Caki2 (cell line): ENCODE measurements at regions not wholly inside any gene's neighbourhood (a gene's known extent, or its start where the extent isn't known, plus 50 kb on each side); places are given as distances from the start of the nearest gene placed in this dataset.
"Not testable (repeated sequence)": the region's sequence is repeated elsewhere in the genome, so short reads cannot be mapped to it uniquely, and the experiment has no call there.

Experiments used
- DNase-seq: peaks from one replicate; pipeline ENCODE4 v3.0.0-alpha.2; 2015; ENCODE audit warnings: low read depth
- in situ Hi-C: cut with HindIII; loops from 2 replicates; pipeline ENCODE4 v1.10.0; 2016; ENCODE audit warnings: low sequenced_read_pairs, low pct_unique_long_range_greater_than_20kb, mixed read lengths

DNA sequence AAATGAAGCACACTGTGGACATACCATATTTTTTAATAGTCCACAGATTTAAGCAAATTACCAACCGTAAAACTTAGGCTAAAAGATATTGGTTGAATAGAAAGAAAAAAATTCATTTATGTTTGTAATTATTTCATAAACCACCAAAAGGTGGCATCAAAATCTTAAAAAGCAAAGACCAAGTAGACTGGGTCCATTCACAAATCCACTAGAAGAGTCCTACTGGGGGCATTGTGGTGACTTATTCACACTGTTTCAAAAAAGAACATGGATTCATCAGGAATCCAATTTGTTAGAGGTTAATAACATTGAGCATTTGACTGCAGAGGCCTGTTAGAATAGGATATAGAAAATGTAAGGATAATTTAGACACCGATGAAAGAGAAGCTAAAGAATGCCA lies 194.9 kb upstream of the KYNU start:
- peak; percentile 32 for DNase-seq
- in situ Hi-C loops = no loop called here

DNA sequence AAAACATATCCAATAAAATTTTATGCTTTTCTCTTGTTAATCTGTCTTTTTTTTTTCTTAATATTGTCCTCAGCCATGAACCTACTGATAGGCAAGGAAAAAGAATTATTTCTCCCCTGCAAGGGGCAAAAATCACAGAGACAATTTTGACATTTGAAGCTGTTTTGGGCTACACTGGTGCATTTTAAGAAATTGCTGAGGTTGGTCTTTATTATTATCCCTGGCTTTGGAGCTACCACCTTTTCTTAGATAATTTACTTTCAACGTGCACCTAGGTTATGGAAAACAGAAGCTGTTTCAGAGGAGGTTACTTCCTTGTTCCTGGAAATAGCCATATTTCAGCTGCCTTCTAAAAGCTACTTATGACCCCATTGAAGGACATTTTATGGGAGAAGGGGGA lies 195.5 kb upstream of the KYNU start:
- in situ Hi-C loops = no loop called here
- no peak for DNase-seq

DNA sequence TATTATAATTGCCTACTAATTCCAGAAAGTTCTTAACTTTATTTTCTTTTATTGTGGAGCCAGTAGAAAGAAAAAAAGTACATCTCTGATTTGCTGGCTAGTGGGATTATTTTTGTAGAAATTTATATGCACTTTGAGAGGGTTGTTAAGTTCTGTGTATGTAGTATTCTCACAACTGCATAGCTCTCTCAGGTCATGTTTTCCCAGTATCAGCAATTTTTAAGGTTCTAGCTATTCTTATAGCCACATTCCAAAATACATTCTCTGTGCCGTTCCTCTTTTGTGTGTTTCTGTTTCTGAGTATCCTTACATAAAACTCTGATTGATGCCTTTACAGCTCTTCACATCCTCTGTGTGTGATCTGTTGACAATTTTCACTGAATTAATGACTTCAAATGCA lies 199.3 kb upstream of the KYNU start:
- in situ Hi-C loops = no loop called here
- no peak for DNase-seq

DNA sequence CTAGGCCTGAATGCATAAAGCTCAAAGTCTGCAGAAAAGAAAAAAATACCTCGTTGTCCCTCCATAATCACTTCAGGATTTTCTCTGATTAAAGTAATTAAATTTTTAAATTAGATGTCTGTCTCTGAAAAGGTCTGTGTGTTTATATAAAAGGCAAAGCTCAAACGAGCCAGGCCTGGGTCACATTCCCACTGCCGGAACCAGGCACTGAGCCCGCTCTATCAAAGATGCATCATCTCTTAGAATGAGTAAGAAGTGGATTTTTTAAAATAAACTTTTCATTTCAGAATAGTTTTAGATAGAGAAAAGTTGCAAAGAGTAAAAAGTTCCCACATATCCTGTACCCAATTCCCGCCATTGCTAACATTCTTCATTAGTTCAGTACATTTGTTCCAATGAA lies 202.1 kb upstream of the KYNU start:
- in situ Hi-C loops = no loop called here
- DNase-seq = no peak

DNA sequence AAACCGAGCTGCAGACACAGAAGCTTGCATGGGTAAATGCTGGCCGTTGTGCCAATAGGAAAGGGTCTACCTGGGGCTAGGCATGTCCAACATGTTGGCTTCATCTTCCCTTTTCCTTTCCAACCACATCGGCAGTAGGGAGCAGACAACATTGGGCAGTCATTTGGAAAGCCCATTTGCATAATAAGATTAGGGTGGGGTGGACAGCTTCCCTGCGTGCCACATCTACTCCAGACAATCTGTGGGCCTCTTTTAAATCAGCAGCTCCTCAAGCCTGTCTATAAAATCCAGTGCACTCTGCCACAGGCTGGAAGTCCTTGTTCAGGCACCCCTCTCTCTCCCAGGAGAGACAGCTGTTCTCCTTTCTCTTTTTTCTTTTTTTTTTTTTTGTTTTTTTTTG lies 203.6 kb upstream of the KYNU start:
- in situ Hi-C loops = no loop called here
- DNase-seq = no peak

DNA sequence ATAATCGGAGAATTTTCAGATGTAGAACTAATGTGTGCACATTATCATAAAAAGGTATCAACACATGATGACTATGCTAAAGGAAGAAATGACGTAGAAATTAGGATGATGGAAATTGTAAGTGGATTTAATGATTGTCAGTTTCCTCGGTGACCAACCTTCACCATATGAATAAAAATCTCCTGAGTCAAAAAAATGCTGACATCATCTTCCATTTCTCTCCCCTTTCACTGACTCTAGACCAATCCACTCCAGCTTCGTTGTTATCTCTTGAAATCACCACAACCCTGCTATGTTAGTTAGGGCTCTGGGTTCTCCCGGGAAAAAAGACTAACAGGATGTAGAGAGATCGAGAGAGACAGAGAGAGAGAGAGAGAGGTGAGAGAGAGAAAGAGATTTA lies 204.8 kb upstream of the KYNU start:
- in situ Hi-C loops = no loop called here

DNA sequence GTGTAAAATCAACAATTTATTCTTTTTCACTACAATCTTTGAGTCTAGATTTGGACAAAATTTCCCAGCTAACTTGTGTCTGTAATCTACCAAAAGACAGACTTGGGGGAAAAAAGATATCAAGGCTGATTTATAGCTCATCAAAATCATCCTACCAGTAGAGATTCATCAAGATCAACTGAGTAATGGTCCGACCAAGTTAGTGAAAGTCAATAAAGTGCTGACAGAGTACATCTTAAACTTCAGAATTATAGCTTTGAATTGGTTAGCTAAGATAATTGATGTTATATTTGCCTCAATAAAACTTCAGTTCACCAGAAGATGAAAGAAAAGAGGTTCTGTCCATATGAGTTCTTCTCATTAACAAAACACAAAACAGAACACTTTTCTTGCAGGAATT lies 207.1 kb upstream of the KYNU start:
- no peak for DNase-seq
- in situ Hi-C loops = no loop called here

More for the DNA sequence above, 204.8 kb upstream of the KYNU start:
- DNase-seq = no peak

DNA sequence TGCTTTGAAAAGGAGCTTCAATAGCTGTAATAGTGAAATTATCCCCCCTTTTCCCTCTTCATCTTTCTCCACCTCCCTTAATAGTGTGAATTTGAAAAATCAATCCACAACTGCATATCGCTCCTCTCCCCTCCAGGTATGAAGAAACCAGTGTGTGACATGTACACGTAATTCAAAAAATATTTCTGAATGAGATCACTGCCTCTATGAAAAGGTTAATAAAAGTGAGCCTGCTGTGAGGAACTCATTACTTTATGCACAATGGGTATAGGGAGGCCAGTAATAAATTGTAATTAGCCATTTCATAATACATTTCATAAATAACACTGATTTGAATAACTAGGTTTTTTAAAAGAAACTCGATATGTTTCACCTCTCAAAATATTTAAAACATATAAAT lies 209.0 kb upstream of the KYNU start:
- in situ Hi-C loops = no loop called here
- DNase-seq = no peak

DNA sequence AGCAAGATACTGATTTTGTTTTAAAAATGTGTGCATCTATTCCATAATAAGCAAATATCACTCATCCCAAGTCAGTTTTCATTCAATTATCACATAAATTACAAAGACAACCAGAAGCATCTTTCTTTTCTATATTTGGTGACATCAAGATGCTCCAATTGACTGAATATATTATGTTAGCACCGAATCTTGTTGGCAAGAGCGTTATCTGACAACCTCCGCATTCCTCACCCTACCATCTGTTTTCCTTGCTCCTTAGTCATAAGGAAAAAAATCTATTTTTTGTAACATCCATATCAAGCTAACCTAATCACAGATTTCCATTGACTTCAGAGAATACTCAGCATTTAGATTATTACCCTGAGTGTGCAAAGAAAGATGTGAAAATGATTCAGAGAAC lies 212.2 kb upstream of the KYNU start:
- no peak for DNase-seq
- in situ Hi-C loops = no loop called here

DNA sequence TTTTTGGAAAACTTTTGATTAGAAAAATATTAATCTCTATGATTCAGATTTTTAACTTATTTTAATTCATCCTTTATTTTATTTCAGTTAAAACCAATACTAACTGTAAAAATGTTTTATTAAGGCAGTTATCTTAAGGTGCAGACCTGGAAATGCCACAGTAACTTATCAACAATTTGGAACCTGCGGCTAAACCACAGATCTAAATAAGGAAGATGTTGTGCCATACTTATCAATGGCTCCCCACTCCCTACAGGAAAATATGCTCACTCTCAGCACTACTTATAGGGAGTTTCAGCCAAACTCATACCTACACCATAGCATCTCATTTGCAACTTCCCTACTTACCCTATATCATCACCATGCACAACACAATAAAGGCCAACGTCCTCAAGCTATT lies 226.9 kb upstream of the KYNU start:
- in situ Hi-C loops = no loop called here
- DNase-seq = no peak

DNA sequence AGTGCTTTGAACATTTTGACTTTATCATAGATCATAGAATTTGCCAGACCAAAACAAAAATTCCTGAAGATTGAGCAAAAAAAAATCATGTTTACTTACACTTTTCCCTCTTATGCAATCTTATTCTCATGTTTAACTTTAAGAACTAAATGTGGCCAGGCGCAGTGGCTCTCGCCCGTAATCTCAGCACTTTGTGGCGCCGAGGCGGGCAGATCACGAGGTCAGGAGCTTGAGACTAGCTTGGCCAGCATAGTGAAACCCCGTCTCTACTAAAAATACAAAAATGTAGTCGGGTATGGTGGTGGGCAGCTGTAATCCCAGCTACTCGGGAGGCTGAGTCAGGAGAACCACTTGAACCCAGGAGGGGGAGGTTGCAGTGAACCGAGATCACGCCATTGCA lies 227.9 kb upstream of the KYNU start:
- in situ Hi-C loops = no loop called here
- DNase-seq = no peak

DNA sequence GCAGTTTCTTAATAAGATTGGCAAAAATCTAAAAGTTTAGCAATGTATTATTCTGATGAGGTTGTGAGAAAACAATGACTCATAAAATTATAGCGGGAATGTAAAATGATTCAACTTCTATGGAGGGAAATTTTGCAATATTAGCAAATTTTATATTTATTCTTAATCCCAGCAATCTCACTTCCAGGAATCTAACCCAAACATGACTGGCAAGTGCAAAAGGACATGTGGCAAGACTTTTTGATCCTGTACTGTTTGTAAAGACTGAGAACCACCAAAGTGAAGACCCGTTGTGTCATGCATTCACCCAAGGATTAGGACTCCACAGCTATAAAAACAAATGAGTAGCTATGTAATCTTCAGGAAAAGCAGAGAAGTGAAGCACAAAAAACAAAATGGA lies 234.8 kb upstream of the KYNU start:
- DNase-seq = no peak
- in situ Hi-C loops = no loop called here

DNA sequence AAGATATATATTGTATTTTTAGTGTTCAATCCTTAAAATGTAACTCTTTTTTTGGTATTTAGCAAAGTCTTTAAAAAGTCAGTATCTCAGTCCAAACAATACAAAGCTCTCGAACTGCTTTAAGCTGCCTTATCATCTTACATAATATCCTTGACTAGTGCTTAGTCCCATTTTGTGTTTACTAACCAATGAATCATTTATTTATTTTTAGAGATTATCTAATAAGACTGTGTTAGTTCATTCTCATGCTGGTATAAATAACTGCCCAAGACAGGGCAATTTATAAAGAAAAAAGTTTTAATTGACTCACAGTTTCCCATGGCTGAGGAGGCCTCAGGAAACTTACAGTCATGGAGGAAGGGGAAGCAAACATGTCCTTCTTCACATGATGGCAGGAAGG lies 248.3 kb upstream of the KYNU start:
- no peak for DNase-seq
- in situ Hi-C loops = no loop called here

DNA sequence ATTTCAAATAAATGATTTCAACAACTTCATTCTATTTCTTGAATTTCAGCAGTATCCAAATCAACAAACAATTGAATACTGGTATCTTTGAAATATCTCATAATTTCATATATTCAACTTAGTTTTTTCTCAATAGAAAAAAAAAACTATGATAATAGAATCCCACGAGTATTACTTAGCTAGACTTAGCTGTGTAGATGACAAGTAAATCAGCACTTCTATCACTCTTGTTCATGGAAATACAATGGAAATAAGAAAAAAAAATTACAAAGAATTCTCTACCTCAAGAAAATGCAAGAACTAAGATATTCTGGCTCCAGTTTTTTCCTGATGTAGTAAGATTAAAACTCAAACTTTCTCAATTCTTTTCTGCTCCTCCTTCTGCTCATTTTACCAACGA lies 256.2 kb upstream of the KYNU start:
- in situ Hi-C loops = no loop called here
- no peak for DNase-seq

DNA sequence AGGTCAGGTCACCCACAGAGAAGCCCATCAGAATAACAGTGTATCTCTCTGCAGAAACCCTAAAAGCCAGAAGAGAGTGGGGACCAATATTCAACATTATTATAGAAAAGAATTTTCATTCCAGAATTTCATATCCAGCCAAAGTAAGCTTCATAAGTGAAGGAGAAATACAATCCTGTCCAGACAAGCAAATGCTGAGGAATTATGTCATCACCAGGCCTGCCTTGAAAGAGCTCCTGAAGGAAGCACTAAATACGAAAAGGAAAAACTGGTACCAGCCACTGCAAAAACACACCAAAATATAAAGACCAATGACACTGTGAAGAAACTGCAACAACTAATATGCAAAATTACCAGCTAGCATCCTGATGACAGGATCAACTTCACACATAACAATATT lies 260.0 kb upstream of the KYNU start:
- no peak for DNase-seq
- in situ Hi-C loops = no loop called here

DNA sequence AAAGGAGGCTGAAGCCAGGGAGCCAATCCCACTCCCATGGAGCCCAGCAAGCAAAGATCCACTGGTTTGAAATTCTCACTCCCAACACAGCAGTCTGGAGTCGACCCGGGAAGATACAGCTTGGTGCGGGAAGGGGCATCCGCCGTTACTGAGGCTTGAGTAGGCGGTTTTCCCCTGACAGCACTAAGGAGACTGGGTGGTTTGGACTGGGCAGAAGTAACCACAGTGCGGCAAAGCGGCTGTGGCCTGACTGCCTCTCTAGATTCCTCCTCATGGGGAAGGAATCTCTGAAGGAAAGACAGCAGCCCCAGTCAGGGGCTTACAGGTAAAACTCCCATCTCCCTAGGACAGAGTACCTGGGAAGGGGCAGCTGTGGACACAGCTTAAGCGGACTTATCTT lies 261.6 kb upstream of the KYNU start:
- in situ Hi-C loops = no loop called here
- no peak for DNase-seq

DNA sequence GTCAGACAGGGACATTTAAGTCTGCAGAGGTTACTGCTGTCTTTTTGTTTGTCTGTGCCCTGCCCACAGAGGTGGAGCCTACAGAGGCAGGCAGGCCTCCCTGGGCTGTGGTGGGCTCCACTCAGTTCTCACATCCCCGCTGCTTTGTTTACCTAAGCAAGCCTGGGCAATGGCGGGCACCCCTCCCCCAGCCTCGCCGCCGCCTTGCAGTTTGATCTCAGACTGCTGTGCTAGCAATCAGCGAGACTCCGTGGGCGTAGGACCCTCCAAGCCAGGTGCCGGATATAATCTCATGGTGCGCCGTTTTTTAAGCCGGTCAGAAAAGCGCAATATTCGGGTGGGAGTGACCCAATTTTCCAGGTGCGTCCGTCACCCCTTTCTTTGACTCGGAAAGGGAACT lies 264.3 kb upstream of the KYNU start:
- in situ Hi-C loops, DNase-seq: not testable (repeated sequence)

DNA sequence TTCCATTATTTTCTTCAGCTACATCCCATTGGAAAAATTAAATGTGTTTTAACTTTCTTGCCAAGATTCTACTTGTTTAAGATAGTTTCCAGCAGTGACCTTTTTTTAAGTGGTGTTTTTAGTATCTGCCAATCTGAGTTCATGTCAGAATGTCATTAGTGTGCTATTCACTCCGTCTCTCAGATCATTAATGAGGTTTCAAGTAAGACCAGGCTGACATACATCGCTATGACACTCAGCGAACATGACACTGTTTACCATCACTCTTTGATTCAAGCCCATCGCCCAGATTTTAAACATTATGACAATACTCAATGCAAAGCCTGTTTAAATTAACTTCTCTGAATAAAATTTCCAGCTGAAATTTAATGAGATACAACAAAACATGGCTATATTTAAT lies 272.0 kb upstream of the KYNU start:
- in situ Hi-C loops = no loop called here
- DNase-seq = no peak

DNA sequence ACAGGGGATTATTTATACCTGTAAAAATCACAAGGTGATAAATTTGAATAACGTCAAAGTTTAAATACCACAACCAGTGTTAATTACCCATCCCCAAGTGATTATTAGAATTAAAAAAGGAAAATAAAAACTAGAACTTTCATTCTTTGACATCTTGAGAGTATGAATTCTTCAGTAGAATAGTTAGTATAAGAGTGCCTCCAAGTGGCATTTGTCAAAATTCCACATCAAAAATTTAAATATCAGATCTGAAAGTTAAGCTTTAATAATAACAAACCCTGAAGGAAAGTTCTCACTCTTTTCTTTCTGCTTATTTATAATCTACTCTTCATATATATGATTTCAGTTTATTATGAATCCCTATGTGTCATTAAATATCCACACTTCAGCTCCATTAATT lies 273.7 kb upstream of the KYNU start:
- DNase-seq = no peak
- in situ Hi-C loops = no loop called here

DNA sequence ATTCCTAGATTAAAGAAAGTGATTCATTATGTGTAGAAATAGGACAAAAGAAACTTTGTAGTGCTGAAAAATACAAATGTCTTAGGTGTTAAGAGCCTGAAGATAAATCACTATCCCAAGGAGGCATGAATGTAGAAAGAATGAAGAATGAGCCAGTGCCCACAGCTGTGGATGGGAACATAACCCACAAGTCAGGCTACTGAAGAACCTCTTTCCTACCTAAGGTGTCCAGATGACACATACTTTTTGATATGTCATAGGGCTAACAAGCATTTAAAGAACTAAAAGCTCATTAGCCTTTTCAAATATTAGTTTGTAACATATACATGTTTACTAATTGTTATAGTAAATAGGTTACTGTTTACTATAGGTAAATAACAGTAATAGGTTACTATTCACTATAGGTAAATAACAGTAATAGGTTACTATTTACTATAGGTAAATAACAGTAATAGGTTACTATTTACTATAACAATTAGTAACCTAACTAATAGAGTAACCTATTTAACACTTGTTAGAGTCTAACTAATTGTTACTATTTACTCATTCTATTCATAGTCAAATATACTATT lies 275.0 kb upstream of the KYNU start:
- DNase-seq = no peak
- in situ Hi-C loops = no loop called here

DNA sequence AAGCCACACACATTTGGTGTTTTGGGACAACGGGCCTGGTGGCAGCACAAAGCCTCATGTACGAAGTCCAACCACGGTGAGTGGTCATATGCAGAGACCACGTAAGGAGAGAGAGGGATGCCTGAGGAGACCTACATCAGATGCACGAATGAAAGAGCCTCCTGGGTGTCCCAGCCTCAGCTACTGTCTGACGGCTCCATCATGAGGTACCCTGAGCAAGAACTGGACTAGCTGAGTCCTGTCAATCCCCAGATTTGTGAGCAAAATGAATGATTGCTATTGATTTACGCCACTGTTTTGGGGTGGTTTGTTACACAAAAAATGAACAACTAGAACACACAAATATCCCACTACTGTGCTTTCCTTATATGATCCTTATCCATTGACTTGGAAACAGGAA lies 275.7 kb upstream of the KYNU start:
- no peak for DNase-seq
- in situ Hi-C loops = no loop called here
